ENCODE measurements at regions not wholly inside any gene's neighbourhood (a gene's known extent, or its start where the extent isn't known, plus 50 kb on each side); places are given as distances from the start of the nearest gene placed in this dataset.

DNA sequence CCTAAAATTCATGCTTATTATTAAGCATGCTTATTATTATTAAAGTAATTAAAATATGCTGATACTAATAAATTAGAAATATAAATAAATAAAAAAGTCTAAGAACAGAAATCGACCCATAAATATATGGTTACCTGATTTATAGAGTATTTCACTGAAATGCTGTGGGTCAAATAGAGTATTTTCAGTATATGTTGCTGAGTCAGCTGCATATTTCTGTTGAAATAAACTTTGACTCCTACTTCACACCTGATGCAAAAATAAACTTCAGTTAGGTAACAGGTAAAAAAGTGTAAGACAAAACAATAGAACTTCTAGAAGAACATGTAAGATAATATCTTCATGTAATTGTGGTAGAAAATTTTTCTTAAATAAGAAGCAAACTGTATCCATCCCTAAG lies 967.9 kb downstream of the TRHDE start:
- no peak for ATAC-seq (ENCODE audit: insufficient read depth, low FRiP score)
- H3K27ac ChIP-seq (ENCODE audit: low read depth in 1 of 2, low read length in 1 of 2) = no peak overlapping the region
- no peaks in the 10 kb centered on the region for H3K36me3 ChIP-seq (ENCODE audit: control insufficient read depth in 4 of 4, insufficient read depth in 4 of 4, low read length in 4 of 4)
- H3K9ac ChIP-seq (ENCODE audit: insufficient read depth in 1 of 2, low read length in 2 of 2) = no peak overlapping the region
- H3K4me1 ChIP-seq (ENCODE audit: control insufficient read depth in 5 of 5, insufficient read depth in 5 of 5, low read length in 5 of 5) = no peaks in the 10 kb centered on the region
- H3K9me3 ChIP-seq (ENCODE audit: control insufficient read depth in 4 of 4, insufficient read depth in 3 of 4, low read length in 3 of 4) = peaks cover 0 to 6% (median 2%) of the 10 kb centered on the region in 4 donors
- TF ChIP-seq, protein P1, sequence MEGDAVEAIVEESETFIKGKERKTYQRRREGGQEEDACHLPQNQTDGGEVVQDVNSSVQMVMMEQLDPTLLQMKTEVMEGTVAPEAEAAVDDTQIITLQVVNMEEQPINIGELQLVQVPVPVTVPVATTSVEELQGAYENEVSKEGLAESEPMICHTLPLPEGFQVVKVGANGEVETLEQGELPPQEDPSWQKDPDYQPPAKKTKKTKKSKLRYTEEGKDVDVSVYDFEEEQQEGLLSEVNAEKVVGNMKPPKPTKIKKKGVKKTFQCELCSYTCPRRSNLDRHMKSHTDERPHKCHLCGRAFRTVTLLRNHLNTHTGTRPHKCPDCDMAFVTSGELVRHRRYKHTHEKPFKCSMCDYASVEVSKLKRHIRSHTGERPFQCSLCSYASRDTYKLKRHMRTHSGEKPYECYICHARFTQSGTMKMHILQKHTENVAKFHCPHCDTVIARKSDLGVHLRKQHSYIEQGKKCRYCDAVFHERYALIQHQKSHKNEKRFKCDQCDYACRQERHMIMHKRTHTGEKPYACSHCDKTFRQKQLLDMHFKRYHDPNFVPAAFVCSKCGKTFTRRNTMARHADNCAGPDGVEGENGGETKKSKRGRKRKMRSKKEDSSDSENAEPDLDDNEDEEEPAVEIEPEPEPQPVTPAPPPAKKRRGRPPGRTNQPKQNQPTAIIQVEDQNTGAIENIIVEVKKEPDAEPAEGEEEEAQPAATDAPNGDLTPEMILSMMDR (IDR thresholded peaks at IDR 0.05; ENCODE audit: control extremely low read depth, extremely low read depth) = no peak
- no peak overlapping the region for H3K4me3 ChIP-seq
- DNase-seq = no peak
- H3K27me3 ChIP-seq (ENCODE audit: control insufficient read depth in 3 of 3, insufficient read depth in 3 of 3, low read length in 2 of 3) = no peaks in the 10 kb centered on the region
- WGBS, 2 donors = 85 to 97% methylated on average over 1 of the region's 1 CpG

DNA sequence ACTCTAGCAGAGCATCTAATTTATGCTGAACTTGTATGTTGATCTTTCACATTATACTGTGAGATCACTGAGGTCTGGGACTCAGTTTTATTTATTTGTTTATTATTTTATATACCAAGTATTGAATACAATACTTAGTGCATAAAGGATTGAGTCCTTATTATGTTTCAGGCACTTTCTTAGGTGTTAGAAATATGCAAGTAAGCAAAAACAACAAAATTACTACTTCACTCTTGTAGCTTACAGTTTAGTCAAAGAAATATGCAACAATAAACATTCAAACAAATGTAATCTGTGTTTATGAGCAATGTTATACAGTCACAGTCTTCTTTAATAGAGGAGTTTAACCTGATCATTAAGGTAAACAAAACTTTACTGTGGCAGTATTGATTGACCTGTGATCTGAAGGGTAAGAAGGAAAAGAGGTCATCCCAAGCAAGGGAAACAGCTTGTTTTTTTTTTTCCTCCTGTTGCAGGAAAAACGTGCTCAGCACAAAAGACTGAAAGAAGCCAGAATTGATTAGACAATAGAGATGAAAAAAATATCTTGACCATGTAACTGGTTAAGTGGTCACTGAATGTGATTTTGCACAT lies 990.7 kb downstream of the TRHDE start:
- ATAC-seq (ENCODE audit: insufficient read depth, low FRiP score) (no peak), DNase-seq (no peak)
- Histone ChIP-seq H3K9ac (ENCODE audit: insufficient read depth in 1 of 2, low read length in 2 of 2) (no peak overlapping the region), H3K27ac (ENCODE audit: low read depth in 1 of 2, low read length in 1 of 2) (no peak overlapping the region), H3K9me3 (ENCODE audit: control insufficient read depth in 4 of 4, insufficient read depth in 3 of 4, low read length in 3 of 4) (peaks cover 0 to 4% (median 0%) of the 10 kb centered on the region in 4 donors), H3K4me1 (ENCODE audit: control insufficient read depth in 5 of 5, insufficient read depth in 5 of 5, low read length in 5 of 5) (no peaks in the 10 kb centered on the region), H3K36me3 (ENCODE audit: control insufficient read depth in 4 of 4, insufficient read depth in 4 of 4, low read length in 4 of 4) (no peaks in the 10 kb centered on the region), H3K4me3 (no peak overlapping the region), H3K27me3 (ENCODE audit: control insufficient read depth in 3 of 3, insufficient read depth in 3 of 3, low read length in 2 of 3) (no peaks in the 10 kb centered on the region)
- 12 to 13% methylated on average over 1 of the region's 1 CpG for WGBS, 2 donors
- TF ChIP-seq, protein P1 (IDR thresholded peaks at IDR 0.05; ENCODE audit: control extremely low read depth, extremely low read depth) = no peak

DNA sequence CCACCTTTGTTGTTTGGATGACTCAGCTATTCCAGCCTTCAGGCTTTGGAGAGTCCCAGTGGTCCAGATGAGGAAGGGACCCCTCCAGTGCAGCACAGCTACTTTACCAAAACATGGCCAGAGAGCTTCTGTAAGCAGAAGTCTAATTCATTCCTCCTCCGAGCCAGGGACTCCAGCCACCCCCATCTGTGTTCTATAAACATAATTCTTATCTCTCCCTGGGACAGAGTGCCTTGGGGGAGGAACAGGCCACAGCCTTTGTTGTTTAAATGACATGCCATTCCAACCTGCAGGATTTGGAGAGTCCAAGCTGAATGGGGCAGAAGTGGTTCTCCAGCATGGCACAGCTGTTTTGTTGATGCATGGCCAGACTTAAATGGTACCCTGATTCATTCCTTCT lies 994.0 kb downstream of the TRHDE start:
- Histone ChIP-seq H3K27ac (ENCODE audit: low read depth in 1 of 2, low read length in 1 of 2) (no peak overlapping the region), H3K36me3 (ENCODE audit: control insufficient read depth in 4 of 4, insufficient read depth in 4 of 4, low read length in 4 of 4) (no peaks in the 10 kb centered on the region), H3K4me3 (no peak overlapping the region), H3K9ac (ENCODE audit: insufficient read depth in 1 of 2, low read length in 2 of 2) (no peak overlapping the region), H3K4me1 (ENCODE audit: control insufficient read depth in 5 of 5, insufficient read depth in 5 of 5, low read length in 5 of 5) (no peaks in the 10 kb centered on the region), H3K27me3 (ENCODE audit: control insufficient read depth in 3 of 3, insufficient read depth in 3 of 3, low read length in 2 of 3) (no peaks in the 10 kb centered on the region), H3K9me3 (ENCODE audit: control insufficient read depth in 4 of 4, insufficient read depth in 3 of 4, low read length in 3 of 4) (peaks cover 0 to 7% (median 2%) of the 10 kb centered on the region in 4 donors)
- 46 to 80% methylated on average over 1 of the region's 1 CpG for WGBS, 2 donors
- DNase-seq (no peak), ATAC-seq (ENCODE audit: insufficient read depth, low FRiP score) (no peak)
- TF ChIP-seq, protein P1 (IDR thresholded peaks at IDR 0.05; ENCODE audit: control extremely low read depth, extremely low read depth) = no peak

GRCh38 chr12:73274976-73275375 lies 1002.8 kb downstream of the TRHDE start:
- TF ChIP-seq, protein P1 (IDR thresholded peaks at IDR 0.05; ENCODE audit: control extremely low read depth, extremely low read depth) = no peak
- 67 to 76% methylated on average over 3 of the region's 3 CpGs for WGBS, 2 donors
- Histone ChIP-seq H3K9ac (ENCODE audit: insufficient read depth in 1 of 2, low read length in 2 of 2) (no peak overlapping the region), H3K36me3 (ENCODE audit: control insufficient read depth in 4 of 4, insufficient read depth in 4 of 4, low read length in 4 of 4) (no peaks in the 10 kb centered on the region), H3K4me3 (no peak overlapping the region), H3K9me3 (ENCODE audit: control insufficient read depth in 4 of 4, insufficient read depth in 3 of 4, low read length in 3 of 4) (peaks cover 0 to 4% (median 0%) of the 10 kb centered on the region in 4 donors), H3K4me1 (ENCODE audit: control insufficient read depth in 5 of 5, insufficient read depth in 5 of 5, low read length in 5 of 5) (no peaks in the 10 kb centered on the region), H3K27me3 (ENCODE audit: control insufficient read depth in 3 of 3, insufficient read depth in 3 of 3, low read length in 2 of 3) (no peaks in the 10 kb centered on the region), H3K27ac (ENCODE audit: low read depth in 1 of 2, low read length in 1 of 2) (no peak overlapping the region)
- ATAC-seq (ENCODE audit: insufficient read depth, low FRiP score) (no peak), DNase-seq (no peak)
